GM12878 (cell line): ENCODE measurements at regions not wholly inside any gene's neighbourhood (a gene's known extent, or its start where the extent isn't known, plus 50 kb on each side); places are given as distances from the start of the nearest gene placed in this dataset.

Experiments
- ATAC-seq: fragments of 200-7000 bp; cut with Tn5 transposase; 3 replicates; pipeline ENCODE4 v1.9.1; 2020; ENCODE audit warnings: mild to moderate bottlenecking, moderate library complexity
- BruUV-seq: library from RNA; stranded (reverse); fragments of 400-500 nt; replicated peaks from 2 replicates; lab custom pipeline; 2021; lab: Mats Ljungman, UMichigan
- CTCF ChIA-PET: fragments of 300-600 bp; sonication (Branson Sonifier 250); formaldehyde crosslinking; extraction: SDS; loops from one replicate; lab custom pipeline; 2021; ENCODE audit warnings: inconsistent platforms; lab: Yijun Ruan, JAX
- POLR2A ChIA-PET: fragments of 350-600 bp; formaldehyde crosslinking; extraction: SDS; loops from one replicate; lab custom pipeline; 2021; ENCODE audit warnings: inconsistent platforms; lab: Charles Lee
- RAD21 ChIA-PET: fragments of 300-600 bp; sonication (Branson Sonifier 250); formaldehyde crosslinking; loops from one replicate; lab custom pipeline; 2023; ENCODE audit warnings: antibody characterized with exemption; ENCODE audit not compliant: unreplicated experiment; lab: Charles Lee
- SMC1A ChIA-PET: fragments of 300-600 bp; sonication (Branson Sonifier 250); formaldehyde crosslinking; loops from one replicate; lab custom pipeline; 2023; ENCODE audit not compliant: unreplicated experiment, uncharacterized antibody; lab: Charles Lee
- DNase-seq: peaks from one replicate; pipeline ENCODE4 v3.0.0-alpha.2; 2011; ENCODE audit warnings: low read depth, low spot score
- FAIRE-seq: peaks from 3 replicates; lab custom pipeline; 2011; peaks lifted over from hg19 to GRCh38; lab: Jason Lieb, UNC
- H2AFZ ChIP-seq: 2 replicates; pipeline ENCODE4 v1.6.0; 2011; ENCODE audit warnings: low read depth, low read length, control low read depth; ENCODE audit not compliant: control insufficient read depth
- H3K27ac ChIP-seq: 2 replicates; pipeline ENCODE4 v1.5.1; 2011; ENCODE audit warnings: control low read depth; ENCODE audit not compliant: control insufficient read depth, insufficient read depth
- H3K27me3 ChIP-seq, 2 experiments: replicated peaks in 1 of 2; 2 replicates each; pipeline versions ENCODE4 v1.6.0 to v1.6.1; 2011; ENCODE audit warnings: low read length in 1 of 2; ENCODE audit not compliant: control insufficient read depth in 2 of 2, insufficient read depth in 2 of 2
- H3K36me3 ChIP-seq, 2 experiments: 2 replicates each; pipeline ENCODE4 v1.5.1; 2011; ENCODE audit warnings: low read length in 1 of 2; ENCODE audit not compliant: control insufficient read depth in 2 of 2, insufficient read depth in 2 of 2
- H3K4me1 ChIP-seq: 2 replicates; pipeline ENCODE4 v1.6.1; 2011; ENCODE audit warnings: mild to moderate bottlenecking, low read length, moderate library complexity, mixed read lengths; ENCODE audit not compliant: control insufficient read depth, insufficient read depth
- H3K4me2 ChIP-seq: 2 replicates; pipeline ENCODE4 v1.6.0; 2011; ENCODE audit warnings: control low read depth; ENCODE audit not compliant: control insufficient read depth, insufficient read depth
- H3K4me3 ChIP-seq: fragments of 200-600 bp; sonication (generic); 2 replicates; pipeline ENCODE4 v1.5.1; 2016
- H3K79me2 ChIP-seq: 2 replicates; pipeline ENCODE4 v1.6.0; 2011; ENCODE audit warnings: low read length; ENCODE audit not compliant: control insufficient read depth, insufficient read depth
- H3K9ac ChIP-seq: 2 replicates; pipeline ENCODE4 v1.8.0; 2011; ENCODE audit warnings: low read length, control low read depth, mixed read lengths; ENCODE audit not compliant: control insufficient read depth, insufficient read depth
- H3K9me3 ChIP-seq: replicated peaks from 3 replicates; pipeline ENCODE4 v1.5.1; 2011; ENCODE audit warnings: mild to moderate bottlenecking, low read length; ENCODE audit not compliant: control insufficient read depth, insufficient read depth
- H4K20me1 ChIP-seq: 2 replicates; pipeline ENCODE4 v1.6.0; 2011; ENCODE audit not compliant: control insufficient read depth, insufficient read depth
- CBFB ChIP-seq: IDR thresholded peaks from 2 replicates; pipeline ENCODE4 v1.6.1; 2016; ENCODE audit warnings: antibody characterized with exemption, low read depth
- MYB ChIP-seq: fragments of 150-350 bp; IDR thresholded peaks from 2 replicates; pipeline ENCODE4 v1.6.1; 2014; ENCODE audit warnings: mild to moderate bottlenecking, low read depth, low read length, borderline replicate concordance
- PAX5 ChIP-seq: IDR thresholded peaks from 2 replicates; pipeline ENCODE4 v1.6.1; 2011; ENCODE audit warnings: low read depth, low read length, borderline replicate concordance
- RAD51 ChIP-seq: fragments of 450-650 bp; IDR thresholded peaks from 2 replicates; pipeline ENCODE4 v1.6.1; 2016; ENCODE audit warnings: moderate library complexity, mild to moderate bottlenecking, inconsistent platforms
- RB1 ChIP-seq: fragments of 450-650 bp; formaldehyde crosslinking; IDR thresholded peaks from 2 replicates; pipeline ENCODE4 v1.6.1; 2017; ENCODE audit warnings: mild to moderate bottlenecking, borderline replicate concordance
- RCOR1 ChIP-seq: conservative IDR thresholded peaks from 2 replicates; pipeline ENCODE4 v1.6.1; 2012; ENCODE audit warnings: low read depth, low read length, improper control_type of control experiment
- ZNF622 ChIP-seq: fragments of 450-650 bp; IDR thresholded peaks from 2 replicates; pipeline ENCODE4 v1.6.1; 2017; ENCODE audit warnings: mild to moderate bottlenecking, inconsistent platforms
- WGBS: methylation state at CpG from one replicate; pipeline ENCODE4 v1.1.6; 2016; ENCODE audit warnings: low lambda C conversion rate; ENCODE audit not compliant: insufficient replicate concordance, insufficient coverage; ENCODE audit errors: missing lambda C conversion rate; 5-methylcytosine and 5-hydroxymethylcytosine counted together
- in situ Hi-C: fragments of 300-500 bp; cut with MboI; formaldehyde crosslinking; loops from 9 replicates; pipeline ENCODE4 v1.14.3; 2018; ENCODE audit warnings: mixed read lengths
- intact Hi-C: fragments of 100-400 bp; cut with micrococcal nuclease; formaldehyde crosslinking; loops from one replicate; pipeline ENCODE4 v1.14.2; 2022; ENCODE audit not compliant: unreplicated experiment
- TF ChIP-seq, protein P1 (sequence below): fragments of 450-650 bp; IDR thresholded peaks from 2 replicates; pipeline ENCODE4 v1.6.1; 2018; ENCODE audit warnings: borderline replicate concordance, mild to moderate bottlenecking; ENCODE audit not compliant: partially characterized antibody
- TF ChIP-seq, protein P2 (sequence below): fragments of 450-650 bp; IDR thresholded peaks from 2 replicates; pipeline ENCODE4 v1.6.1; 2016; ENCODE audit warnings: mild to moderate bottlenecking, moderate library complexity, borderline replicate concordance
- TF ChIP-seq, protein P3 (sequence below): fragments of 450-650 bp; IDR thresholded peaks from 2 replicates; pipeline ENCODE4 v1.6.1; 2016; ENCODE audit warnings: mild to moderate bottlenecking

DNA sequence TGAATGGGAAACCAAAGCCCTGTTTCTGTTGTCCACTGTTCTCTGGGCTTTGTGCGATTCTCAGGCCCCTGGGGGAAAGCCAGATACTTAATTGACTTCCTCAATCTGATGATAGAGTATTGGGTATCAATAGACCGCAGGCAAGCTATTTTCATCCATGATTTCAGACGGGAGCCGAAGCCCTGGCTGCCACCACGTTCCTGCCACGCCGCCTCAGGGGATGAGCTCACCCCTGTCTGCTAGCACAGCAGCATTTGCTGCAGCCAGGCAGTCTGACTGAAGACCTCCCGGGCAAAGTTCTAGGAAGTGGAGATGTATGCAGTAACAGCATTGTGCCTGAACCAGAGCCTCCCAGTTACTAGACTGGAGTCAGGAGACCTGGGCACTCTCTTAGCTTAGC lies 69.8 kb downstream of the ISG20 start:
- in situ Hi-C loops: no loop called here
- H3K36me3 ChIP-seq: no peaks in the 10 kb centered on the region
- DNase-seq (no peak), FAIRE-seq (no peak), ATAC-seq (no peak)
- no peak overlapping the region for H3K4me3 ChIP-seq
- POLR2A ChIA-PET: no interaction called here
- H3K79me2 ChIP-seq: no peaks in the 10 kb centered on the region
- no peaks in the 10 kb centered on the region for H4K20me1 ChIP-seq
- H3K4me2 ChIP-seq: no peak overlapping the region
- no TSS peak for BruUV-seq
- H3K27ac ChIP-seq: no peak overlapping the region
- H3K27me3 ChIP-seq: peaks cover 3 to 9% of the 10 kb centered on the region in 2 experiments
- intact Hi-C loops: no loop called here
- CTCF ChIA-PET: interaction anchor here (0.6 to 1.0 kb wide), 4 partner anchors 17 to 434 kb away, joined by 3 to 4 read pairs (median 4); no protein-coding TSS in a partner anchor
- TF ChIP-seq, protein P1, sequence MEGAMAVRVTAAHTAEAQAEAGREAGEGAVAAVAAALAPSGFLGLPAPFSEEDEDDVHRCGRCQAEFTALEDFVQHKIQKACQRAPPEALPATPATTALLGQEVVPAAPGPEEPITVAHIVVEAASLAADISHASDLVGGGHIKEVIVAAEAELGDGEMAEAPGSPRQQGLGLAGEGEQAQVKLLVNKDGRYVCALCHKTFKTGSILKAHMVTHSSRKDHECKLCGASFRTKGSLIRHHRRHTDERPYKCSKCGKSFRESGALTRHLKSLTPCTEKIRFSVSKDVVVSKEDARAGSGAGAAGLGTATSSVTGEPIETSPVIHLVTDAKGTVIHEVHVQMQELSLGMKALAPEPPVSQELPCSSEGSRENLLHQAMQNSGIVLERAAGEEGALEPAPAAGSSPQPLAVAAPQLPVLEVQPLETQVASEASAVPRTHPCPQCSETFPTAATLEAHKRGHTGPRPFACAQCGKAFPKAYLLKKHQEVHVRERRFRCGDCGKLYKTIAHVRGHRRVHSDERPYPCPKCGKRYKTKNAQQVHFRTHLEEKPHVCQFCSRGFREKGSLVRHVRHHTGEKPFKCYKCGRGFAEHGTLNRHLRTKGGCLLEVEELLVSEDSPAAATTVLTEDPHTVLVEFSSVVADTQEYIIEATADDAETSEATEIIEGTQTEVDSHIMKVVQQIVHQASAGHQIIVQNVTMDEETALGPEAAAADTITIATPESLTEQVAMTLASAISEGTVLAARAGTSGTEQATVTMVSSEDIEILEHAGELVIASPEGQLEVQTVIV: no peak
- TF ChIP-seq CBFB (no peak), ZNF622 (no peak), MYB (no peak), RB1 (no peak), RAD51 (no peak), RCOR1 (no peak), PAX5 (no peak)
- TF ChIP-seq, protein P2, sequence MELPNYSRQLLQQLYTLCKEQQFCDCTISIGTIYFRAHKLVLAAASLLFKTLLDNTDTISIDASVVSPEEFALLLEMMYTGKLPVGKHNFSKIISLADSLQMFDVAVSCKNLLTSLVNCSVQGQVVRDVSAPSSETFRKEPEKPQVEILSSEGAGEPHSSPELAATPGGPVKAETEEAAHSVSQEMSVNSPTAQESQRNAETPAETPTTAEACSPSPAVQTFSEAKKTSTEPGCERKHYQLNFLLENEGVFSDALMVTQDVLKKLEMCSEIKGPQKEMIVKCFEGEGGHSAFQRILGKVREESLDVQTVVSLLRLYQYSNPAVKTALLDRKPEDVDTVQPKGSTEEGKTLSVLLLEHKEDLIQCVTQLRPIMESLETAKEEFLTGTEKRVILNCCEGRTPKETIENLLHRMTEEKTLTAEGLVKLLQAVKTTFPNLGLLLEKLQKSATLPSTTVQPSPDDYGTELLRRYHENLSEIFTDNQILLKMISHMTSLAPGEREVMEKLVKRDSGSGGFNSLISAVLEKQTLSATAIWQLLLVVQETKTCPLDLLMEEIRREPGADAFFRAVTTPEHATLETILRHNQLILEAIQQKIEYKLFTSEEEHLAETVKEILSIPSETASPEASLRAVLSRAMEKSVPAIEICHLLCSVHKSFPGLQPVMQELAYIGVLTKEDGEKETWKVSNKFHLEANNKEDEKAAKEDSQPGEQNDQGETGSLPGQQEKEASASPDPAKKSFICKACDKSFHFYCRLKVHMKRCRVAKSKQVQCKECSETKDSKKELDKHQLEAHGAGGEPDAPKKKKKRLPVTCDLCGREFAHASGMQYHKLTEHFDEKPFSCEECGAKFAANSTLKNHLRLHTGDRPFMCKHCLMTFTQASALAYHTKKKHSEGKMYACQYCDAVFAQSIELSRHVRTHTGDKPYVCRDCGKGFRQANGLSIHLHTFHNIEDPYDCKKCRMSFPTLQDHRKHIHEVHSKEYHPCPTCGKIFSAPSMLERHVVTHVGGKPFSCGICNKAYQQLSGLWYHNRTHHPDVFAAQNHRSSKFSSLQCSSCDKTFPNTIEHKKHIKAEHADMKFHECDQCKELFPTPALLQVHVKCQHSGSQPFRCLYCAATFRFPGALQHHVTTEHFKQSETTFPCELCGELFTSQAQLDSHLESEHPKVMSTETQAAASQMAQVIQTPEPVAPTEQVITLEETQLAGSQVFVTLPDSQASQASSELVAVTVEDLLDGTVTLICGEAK: no peak
- TF ChIP-seq, protein P3, sequence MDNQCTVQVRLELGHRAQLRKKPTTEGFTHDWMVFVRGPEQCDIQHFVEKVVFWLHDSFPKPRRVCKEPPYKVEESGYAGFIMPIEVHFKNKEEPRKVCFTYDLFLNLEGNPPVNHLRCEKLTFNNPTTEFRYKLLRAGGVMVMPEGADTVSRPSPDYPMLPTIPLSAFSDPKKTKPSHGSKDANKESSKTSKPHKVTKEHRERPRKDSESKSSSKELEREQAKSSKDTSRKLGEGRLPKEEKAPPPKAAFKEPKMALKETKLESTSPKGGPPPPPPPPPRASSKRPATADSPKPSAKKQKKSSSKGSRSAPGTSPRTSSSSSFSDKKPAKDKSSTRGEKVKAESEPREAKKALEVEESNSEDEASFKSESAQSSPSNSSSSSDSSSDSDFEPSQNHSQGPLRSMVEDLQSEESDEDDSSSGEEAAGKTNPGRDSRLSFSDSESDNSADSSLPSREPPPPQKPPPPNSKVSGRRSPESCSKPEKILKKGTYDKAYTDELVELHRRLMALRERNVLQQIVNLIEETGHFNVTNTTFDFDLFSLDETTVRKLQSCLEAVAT: no peak
- no peak overlapping the region for H3K9ac ChIP-seq
- no peaks in the 10 kb centered on the region for H3K9me3 ChIP-seq
- RAD21 ChIA-PET: no interaction called here
- no peak overlapping the region for H2AFZ ChIP-seq
- SMC1A ChIA-PET: interaction anchor here (1.2 to 1.4 kb wide), 2 partner anchors 10 to 70 kb away, joined by 3 read pairs; partner anchors contain the start of gene ISG20
- no peaks in the 10 kb centered on the region for H3K4me1 ChIP-seq
- WGBS: 50% methylated on average over 8 of the region's 8 CpGs
